Heart left ventricle (tissue), 16 donors: ENCODE measurements at regions not wholly inside any gene's neighbourhood (a gene's known extent, or its start where the extent isn't known, plus 50 kb on each side); places are given as distances from the start of the nearest gene placed in this dataset.

Experiments
- ATAC-seq, 4 donors: fragments of 200-7000 bp; cut with Tn5 transposase; one replicate each; pipeline ENCODE4 v1.9.1; 2020 to 2022; ENCODE audit warnings: moderate library complexity in 4 of 4, mild to moderate bottlenecking in 3 of 4, moderate number of reproducible peaks in 1 of 4
- DNase-seq, 5 donors: peaks; one replicate each; pipeline ENCODE4 v3.0.0-alpha.2; 2020
- H3K27ac ChIP-seq, 12 donors: fragments of 200-600 bp; sonication (generic) in 4 of 12; one replicate each; pipeline versions ENCODE4 v1.5.0 to v1.8.0; 2016 to 2022; ENCODE audit warnings: mild to moderate bottlenecking in 2 of 12
- H3K27me3 ChIP-seq, 9 donors: fragments of 200-600 bp; sonication (generic) in 2 of 9; one replicate each; pipeline versions ENCODE4 v1.5.1 to v1.8.0; 2016 to 2022; ENCODE audit warnings: mild to moderate bottlenecking in 3 of 9
- H3K36me3 ChIP-seq, 9 donors: fragments of 200-600 bp; sonication (generic) in 2 of 9; one replicate each; pipeline versions ENCODE4 v1.5.0 to v1.8.0; 2018 to 2022; ENCODE audit warnings: mild to moderate bottlenecking in 2 of 9
- H3K4me1 ChIP-seq, 12 donors: fragments of 200-600 bp; sonication (generic) in 4 of 12; one replicate each; pipeline versions ENCODE4 v1.5.0 to v1.8.0; 2016 to 2022; ENCODE audit warnings: mild to moderate bottlenecking in 3 of 12
- H3K4me3 ChIP-seq, 12 donors: fragments of 200-600 bp; sonication (generic) in 4 of 12; one replicate each; pipeline versions ENCODE4 v1.5.0 to v1.8.0; 2017 to 2022; ENCODE audit warnings: mild to moderate bottlenecking in 9 of 12, moderate library complexity in 4 of 12
- H3K9me3 ChIP-seq, 12 donors: fragments of 200-600 bp; sonication (generic) in 4 of 12; one replicate each; pipeline versions ENCODE4 v1.5.0 to v1.8.0; 2016 to 2022; ENCODE audit warnings: mild to moderate bottlenecking in 1 of 12
- POLR2A ChIP-seq, 2 donors: fragments of 450-650 bp; IDR thresholded peaks; one replicate each; pipeline ENCODE4 v1.6.1; 2017; ENCODE audit warnings: antibody characterized with exemption in 2 of 2, mild to moderate bottlenecking in 2 of 2, moderate library complexity in 2 of 2
- WGBS, 4 donors: extraction: QIAGEN DNeasy Blood & Tissue Kit in 2 of 4; methylation state at CpG; one replicate each; pipeline versions ENCODE4 v1.1.5 to v1.1.7; 2013 to 2018; 5-methylcytosine and 5-hydroxymethylcytosine counted together
- intact Hi-C, 10 donors: fragments of 100-400 bp; cut with DNase I; formaldehyde crosslinking; loops; one replicate each; pipeline versions ENCODE4 v1.11.1 to v1.14.2; 2022
- TF ChIP-seq, protein P1 (sequence below), 12 donors: fragments of 200-600 bp; sonication (generic) in 4 of 12; IDR thresholded peaks; one replicate each; pipeline versions ENCODE4 v1.5.0 to v1.8.0; 2018 to 2022; ENCODE audit warnings: antibody characterized with exemption in 12 of 12, mild to moderate bottlenecking in 5 of 12
- donor health status: ischemic (EF 13 %, LVEDD 7.1; RV severe dilation, severe dysfunction).
- donor health status: healthy with polysubstance abuse.
- donor health status: DM: no; HTN: yes; CAD: no.
- donor health status: DM: no; HTN: no; CAD: no.
- donor health status: ischemic (EF 25% LVEDD 6.9; RV normal size, moderate dysfunction).
- donor health status: ischemic (EF 25% LVEDD 5.7; RV mildly dilated, moderate dysfunction).
- donor health status: healthy.
- donor health status: DM: yes; HTN: yes; CAD: no.
- donor health status: ischemic (EF 35%, LVEDD 5.7; RV mildly dilated, moderate dysfunction).
- donor health status: nonischemic (EF 11% LVEDD 7.7; RV severe dilation, severe dysfunction).
- donor health status: DM: yes; HTN: yes; CAD: no.
- donor health status: PGD.
- donor health status: ischemic (EF 29% LVEDD 5.4; RV normal size, mild dysfunction).
- donor health status: nonischemic (EF 23%, LVEDD 6.1; RV moderate dilation, normal function).

DNA sequence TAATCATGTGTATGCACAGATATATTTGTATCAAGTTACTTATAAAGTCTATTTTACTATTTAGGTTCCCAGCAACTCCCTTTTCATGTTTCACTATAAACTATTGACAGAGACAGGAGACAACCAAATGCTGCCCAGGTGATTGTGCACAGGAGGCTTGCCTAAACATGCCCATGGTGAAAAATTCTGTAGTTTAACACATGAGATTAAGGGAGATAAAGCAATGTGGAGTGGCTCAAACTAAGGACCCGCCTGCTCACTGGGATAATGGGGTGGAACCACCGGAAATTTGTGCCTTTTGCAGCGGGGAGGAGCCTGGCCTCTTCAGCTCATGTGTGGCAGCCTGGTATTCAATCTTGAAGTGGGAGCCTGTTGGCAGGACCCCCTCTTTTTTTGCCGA is 459.5 kb upstream of the CNTN5 start:
- no peak overlapping the region for H3K4me3 ChIP-seq
- ATAC-seq = no peak
- H3K27me3 ChIP-seq = no peaks in the 10 kb centered on the region
- no peaks in the 10 kb centered on the region for H3K9me3 ChIP-seq
- intact Hi-C loops = no loop called here
- H3K4me1 ChIP-seq = no peaks in the 10 kb centered on the region
- DNase-seq = no peak
- TF ChIP-seq, protein P1, sequence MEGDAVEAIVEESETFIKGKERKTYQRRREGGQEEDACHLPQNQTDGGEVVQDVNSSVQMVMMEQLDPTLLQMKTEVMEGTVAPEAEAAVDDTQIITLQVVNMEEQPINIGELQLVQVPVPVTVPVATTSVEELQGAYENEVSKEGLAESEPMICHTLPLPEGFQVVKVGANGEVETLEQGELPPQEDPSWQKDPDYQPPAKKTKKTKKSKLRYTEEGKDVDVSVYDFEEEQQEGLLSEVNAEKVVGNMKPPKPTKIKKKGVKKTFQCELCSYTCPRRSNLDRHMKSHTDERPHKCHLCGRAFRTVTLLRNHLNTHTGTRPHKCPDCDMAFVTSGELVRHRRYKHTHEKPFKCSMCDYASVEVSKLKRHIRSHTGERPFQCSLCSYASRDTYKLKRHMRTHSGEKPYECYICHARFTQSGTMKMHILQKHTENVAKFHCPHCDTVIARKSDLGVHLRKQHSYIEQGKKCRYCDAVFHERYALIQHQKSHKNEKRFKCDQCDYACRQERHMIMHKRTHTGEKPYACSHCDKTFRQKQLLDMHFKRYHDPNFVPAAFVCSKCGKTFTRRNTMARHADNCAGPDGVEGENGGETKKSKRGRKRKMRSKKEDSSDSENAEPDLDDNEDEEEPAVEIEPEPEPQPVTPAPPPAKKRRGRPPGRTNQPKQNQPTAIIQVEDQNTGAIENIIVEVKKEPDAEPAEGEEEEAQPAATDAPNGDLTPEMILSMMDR (IDR thresholded peaks at IDR 0.05) = no peak
- no peak for TF ChIP-seq POLR2A (IDR thresholded peaks at IDR 0.05)
- no peak overlapping the region for H3K27ac ChIP-seq
- 66 to 71% (median 68%) methylated on average over 4 of the region's 4 CpGs for WGBS, 4 donors
- no peaks in the 10 kb centered on the region for H3K36me3 ChIP-seq

DNA sequence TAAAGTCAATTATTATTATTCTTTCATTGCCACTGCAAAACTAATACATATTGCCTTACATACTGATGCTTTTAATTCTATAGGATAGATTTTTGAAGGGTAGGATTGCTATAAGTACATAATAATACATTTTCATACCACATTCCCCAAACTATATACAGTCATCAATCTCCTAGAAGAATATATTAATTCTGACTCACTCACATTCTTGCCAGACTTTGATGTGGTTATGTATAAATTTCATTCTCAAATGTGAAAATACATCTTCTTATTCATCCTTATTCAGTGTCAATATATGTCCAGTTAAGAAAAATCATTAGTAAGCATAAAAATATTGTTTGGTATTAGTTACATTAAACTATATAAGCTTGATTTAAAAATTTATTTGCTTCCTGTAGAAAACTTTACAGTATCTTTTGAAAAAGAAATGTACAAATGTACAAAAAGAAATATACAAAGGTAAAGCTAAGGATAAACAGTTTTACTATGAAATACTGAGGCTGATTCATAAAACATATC is 458.8 kb upstream of the CNTN5 start:
- Histone ChIP-seq H3K4me1 (no peaks in the 10 kb centered on the region), H3K36me3 (no peaks in the 10 kb centered on the region), H3K27ac (no peak overlapping the region), H3K4me3 (no peak overlapping the region), H3K9me3 (no peaks in the 10 kb centered on the region), H3K27me3 (no peaks in the 10 kb centered on the region)
- TF ChIP-seq POLR2A (IDR thresholded peaks at IDR 0.05) = no peak
- TF ChIP-seq, protein P1 (IDR thresholded peaks at IDR 0.05) = no peak
- intact Hi-C loops = no loop called here
- ATAC-seq = no peak
- DNase-seq = no peak

DNA sequence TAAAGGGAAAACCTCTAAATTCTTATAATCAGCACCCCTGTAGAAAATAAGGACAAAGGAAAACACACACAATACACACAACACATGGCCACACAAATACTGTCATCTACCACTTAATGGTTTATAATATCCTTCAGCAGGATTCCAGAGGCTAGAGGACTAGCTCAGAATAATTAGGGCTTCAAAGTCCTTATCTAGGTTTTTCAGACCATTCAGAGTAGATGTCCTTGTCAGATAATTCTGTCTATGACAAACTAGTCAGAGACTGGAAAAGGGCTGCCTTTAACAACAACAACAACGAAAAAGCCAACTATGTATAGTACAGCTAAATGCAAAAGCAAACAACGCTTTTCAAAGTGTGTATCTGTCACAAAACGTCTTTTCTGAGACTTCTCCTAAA is 456.5 kb upstream of the CNTN5 start:
- intact Hi-C loops = no loop called here
- TF ChIP-seq POLR2A (IDR thresholded peaks at IDR 0.05) = no peak
- TF ChIP-seq, protein P1 (IDR thresholded peaks at IDR 0.05) = no peak
- Histone ChIP-seq H3K4me3 (no peak overlapping the region), H3K27ac (no peak overlapping the region), H3K36me3 (no peaks in the 10 kb centered on the region), H3K9me3 (no peaks in the 10 kb centered on the region), H3K27me3 (no peaks in the 10 kb centered on the region), H3K4me1 (no peaks in the 10 kb centered on the region)
- DNase-seq (no peak), ATAC-seq (no peak)
- WGBS, 4 donors = 55 to 69% (median 60%) methylated on average over 3 of the region's 3 CpGs

- TF ChIP-seq, protein P1 (IDR thresholded peaks at IDR 0.05) = no peak
- no peak for TF ChIP-seq POLR2A (IDR thresholded peaks at IDR 0.05)
- intact Hi-C loops = no loop called here
- H3K9me3 ChIP-seq = no peaks in the 10 kb centered on the region
- ATAC-seq = no peak
- H3K27me3 ChIP-seq = no peaks in the 10 kb centered on the region
- H3K4me1 ChIP-seq = no peaks in the 10 kb centered on the region
- H3K4me3 ChIP-seq = no peak overlapping the region
- no peaks in the 10 kb centered on the region for H3K36me3 ChIP-seq
- no peak for DNase-seq
- 88 to 93% (median 89%) methylated on average over 4 of the region's 4 CpGs for WGBS, 4 donors
- H3K27ac ChIP-seq = no peak overlapping the region
Observed at GRCh38 chr11:98564881-98565280, 455.9 kb upstream of the CNTN5 start.
